ENCODE measurements at regions not wholly inside any gene's neighbourhood (a gene's known extent, or its start where the extent isn't known, plus 50 kb on each side); places are given as distances from the start of the nearest gene placed in this dataset.

DNA sequence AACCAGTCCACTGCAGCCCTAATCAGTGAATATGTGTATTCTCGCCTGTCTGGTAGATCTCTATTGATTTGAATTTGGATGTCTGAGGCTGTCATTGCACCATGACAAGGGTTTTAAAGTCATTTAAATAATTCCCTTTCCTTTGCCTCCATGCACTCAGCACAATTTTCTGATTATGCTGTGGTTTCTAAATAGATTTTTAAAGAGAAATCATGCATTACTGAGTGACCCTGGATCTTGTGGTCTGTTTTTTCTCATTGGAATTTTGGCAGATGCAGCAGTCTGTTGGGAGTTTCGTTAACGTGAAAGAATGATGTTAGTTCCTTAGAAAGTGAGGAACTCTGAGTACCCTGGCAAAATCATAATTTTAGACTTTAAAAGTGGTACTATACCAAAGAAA lies 396.0 kb downstream of the LRRC70 start:
- POLR2A ChIA-PET: no interaction called here
- Histone ChIP-seq H2AFZ (ENCODE audit: control insufficient read depth, low read depth, low read length) (no peak overlapping the region), H3K27ac (ENCODE audit: control insufficient read depth, insufficient read depth) (no peak overlapping the region), H3K4me2 (ENCODE audit: control insufficient read depth, insufficient read depth) (no peak overlapping the region), H3K9ac (ENCODE audit: control insufficient read depth, insufficient read depth, low read length) (no peak overlapping the region), H4K20me1 (ENCODE audit: control insufficient read depth, insufficient read depth) (no peaks in the 10 kb centered on the region), H3K79me2 (ENCODE audit: control insufficient read depth, insufficient read depth, low read length) (no peaks in the 10 kb centered on the region), H3K27me3 (replicated peaks in 1 of 2; ENCODE audit: control insufficient read depth in 2 of 2, insufficient read depth in 2 of 2, low read length in 1 of 2) (no peaks in the 10 kb centered on the region), H3K36me3 (ENCODE audit: control insufficient read depth in 2 of 2, insufficient read depth in 2 of 2, low read length in 1 of 2) (no peaks in the 10 kb centered on the region), H3K4me1 (ENCODE audit: control insufficient read depth, insufficient read depth, low read length) (no peaks in the 10 kb centered on the region), H3K4me3 (no peak overlapping the region), H3K9me3 (replicated peaks; ENCODE audit: control insufficient read depth, insufficient read depth, low read length) (no peaks in the 10 kb centered on the region)
- BruUV-seq (replicated peaks): no TSS peak
- no peak for ATAC-seq
- intact Hi-C loops (cut with micrococcal nuclease; ENCODE audit: unreplicated experiment) (no loop called here), in situ Hi-C loops (cut with MboI) (no loop called here)
- SMC1A ChIA-PET (ENCODE audit: uncharacterized antibody, unreplicated experiment): interaction anchor here (1.4 kb wide), 1 partner anchor 106 kb away, joined by 3 read pairs; no protein-coding TSS in a partner anchor
- TF ChIP-seq HDGF (IDR thresholded peaks at IDR 0.05): no peak
- CTCF ChIA-PET: no interaction called here
- RAD21 ChIA-PET (ENCODE audit: unreplicated experiment): no interaction called here
- no peak for DNase-seq (ENCODE audit: low read depth, low spot score)
- WGBS (ENCODE audit: insufficient coverage, insufficient replicate concordance, low lambda C conversion rate, missing lambda C conversion rate): 8% methylated on average over 3 of the region's 3 CpGs
- no peak for FAIRE-seq

DNA sequence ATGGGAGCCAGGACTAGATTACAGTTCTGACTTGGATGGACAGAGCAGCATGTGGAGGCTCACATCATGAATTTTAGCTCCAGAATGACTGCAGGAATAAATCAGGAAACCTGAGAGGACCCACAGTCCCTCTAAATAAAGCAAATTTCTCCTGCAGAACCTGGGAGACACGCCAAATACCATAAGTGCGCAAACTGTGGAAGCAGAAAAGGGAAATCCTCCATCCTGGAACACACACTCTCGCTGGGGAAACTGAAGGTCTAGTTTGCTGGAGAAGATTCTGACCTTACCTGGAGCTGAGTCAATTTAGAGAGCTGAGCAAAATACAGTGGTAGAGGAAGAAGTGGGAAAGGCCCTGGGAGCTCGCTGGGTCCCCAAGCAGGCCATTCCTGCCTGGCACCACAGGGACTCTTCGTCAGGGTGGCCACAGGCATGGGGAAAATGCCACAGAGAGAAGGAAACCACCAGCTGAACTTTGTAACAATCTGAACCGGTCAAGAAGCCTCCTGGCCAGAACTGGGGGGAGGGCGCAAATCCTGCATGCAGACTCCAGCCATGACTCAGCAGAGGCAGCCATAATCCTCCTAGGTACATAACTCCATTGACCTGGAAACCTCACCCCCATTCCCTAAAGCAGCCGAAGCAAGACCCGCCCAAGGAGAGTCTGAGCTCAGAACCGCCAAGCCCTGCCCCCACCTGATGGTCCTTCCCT lies 390.9 kb downstream of the LRRC70 start:
- no TSS peak for BruUV-seq (replicated peaks)
- intact Hi-C loops (cut with micrococcal nuclease; ENCODE audit: unreplicated experiment): no loop called here
- RAD21 ChIA-PET (ENCODE audit: unreplicated experiment): no interaction called here

More for the DNA sequence above, 390.9 kb downstream of the LRRC70 start:
- no peaks in the 10 kb centered on the region for H3K4me1 ChIP-seq (ENCODE audit: control insufficient read depth, insufficient read depth, low read length)
- no peak overlapping the region for H3K27ac ChIP-seq (ENCODE audit: control insufficient read depth, insufficient read depth)
- H3K9me3 ChIP-seq (replicated peaks; ENCODE audit: control insufficient read depth, insufficient read depth, low read length): no peaks in the 10 kb centered on the region
- no peaks in the 10 kb centered on the region for H3K79me2 ChIP-seq (ENCODE audit: control insufficient read depth, insufficient read depth, low read length)
- H3K9ac ChIP-seq (ENCODE audit: control insufficient read depth, insufficient read depth, low read length): no peak overlapping the region
- CTCF ChIA-PET: interaction anchor here (0.6 kb wide), 1 partner anchor 15 kb away, joined by 3 read pairs; no protein-coding TSS in a partner anchor
- no peaks in the 10 kb centered on the region for H4K20me1 ChIP-seq (ENCODE audit: control insufficient read depth, insufficient read depth)
- FAIRE-seq: no peak
- TF ChIP-seq, protein P1, sequence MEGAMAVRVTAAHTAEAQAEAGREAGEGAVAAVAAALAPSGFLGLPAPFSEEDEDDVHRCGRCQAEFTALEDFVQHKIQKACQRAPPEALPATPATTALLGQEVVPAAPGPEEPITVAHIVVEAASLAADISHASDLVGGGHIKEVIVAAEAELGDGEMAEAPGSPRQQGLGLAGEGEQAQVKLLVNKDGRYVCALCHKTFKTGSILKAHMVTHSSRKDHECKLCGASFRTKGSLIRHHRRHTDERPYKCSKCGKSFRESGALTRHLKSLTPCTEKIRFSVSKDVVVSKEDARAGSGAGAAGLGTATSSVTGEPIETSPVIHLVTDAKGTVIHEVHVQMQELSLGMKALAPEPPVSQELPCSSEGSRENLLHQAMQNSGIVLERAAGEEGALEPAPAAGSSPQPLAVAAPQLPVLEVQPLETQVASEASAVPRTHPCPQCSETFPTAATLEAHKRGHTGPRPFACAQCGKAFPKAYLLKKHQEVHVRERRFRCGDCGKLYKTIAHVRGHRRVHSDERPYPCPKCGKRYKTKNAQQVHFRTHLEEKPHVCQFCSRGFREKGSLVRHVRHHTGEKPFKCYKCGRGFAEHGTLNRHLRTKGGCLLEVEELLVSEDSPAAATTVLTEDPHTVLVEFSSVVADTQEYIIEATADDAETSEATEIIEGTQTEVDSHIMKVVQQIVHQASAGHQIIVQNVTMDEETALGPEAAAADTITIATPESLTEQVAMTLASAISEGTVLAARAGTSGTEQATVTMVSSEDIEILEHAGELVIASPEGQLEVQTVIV (IDR thresholded peaks at IDR 0.05; ENCODE audit: borderline replicate concordance, partially characterized antibody): no peak
- no peak for TF ChIP-seq WRNIP1 (IDR thresholded peaks at IDR 0.05; ENCODE audit: borderline replicate concordance, low read depth, low read length)
- TF ChIP-seq ZNF207 (IDR thresholded peaks at IDR 0.05; ENCODE audit: borderline replicate concordance): no peak
- no peak for TF ChIP-seq RUNX3 (IDR thresholded peaks at IDR 0.05; ENCODE audit: low read length)
- TF ChIP-seq, protein P2, sequence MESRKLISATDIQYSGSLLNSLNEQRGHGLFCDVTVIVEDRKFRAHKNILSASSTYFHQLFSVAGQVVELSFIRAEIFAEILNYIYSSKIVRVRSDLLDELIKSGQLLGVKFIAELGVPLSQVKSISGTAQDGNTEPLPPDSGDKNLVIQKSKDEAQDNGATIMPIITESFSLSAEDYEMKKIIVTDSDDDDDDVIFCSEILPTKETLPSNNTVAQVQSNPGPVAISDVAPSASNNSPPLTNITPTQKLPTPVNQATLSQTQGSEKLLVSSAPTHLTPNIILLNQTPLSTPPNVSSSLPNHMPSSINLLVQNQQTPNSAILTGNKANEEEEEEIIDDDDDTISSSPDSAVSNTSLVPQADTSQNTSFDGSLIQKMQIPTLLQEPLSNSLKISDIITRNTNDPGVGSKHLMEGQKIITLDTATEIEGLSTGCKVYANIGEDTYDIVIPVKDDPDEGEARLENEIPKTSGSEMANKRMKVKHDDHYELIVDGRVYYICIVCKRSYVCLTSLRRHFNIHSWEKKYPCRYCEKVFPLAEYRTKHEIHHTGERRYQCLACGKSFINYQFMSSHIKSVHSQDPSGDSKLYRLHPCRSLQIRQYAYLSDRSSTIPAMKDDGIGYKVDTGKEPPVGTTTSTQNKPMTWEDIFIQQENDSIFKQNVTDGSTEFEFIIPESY (IDR thresholded peaks at IDR 0.05): no peak
- no peak for TF ChIP-seq CBX5 (IDR thresholded peaks at IDR 0.05; ENCODE audit: low read depth)
- TF ChIP-seq, protein P3, sequence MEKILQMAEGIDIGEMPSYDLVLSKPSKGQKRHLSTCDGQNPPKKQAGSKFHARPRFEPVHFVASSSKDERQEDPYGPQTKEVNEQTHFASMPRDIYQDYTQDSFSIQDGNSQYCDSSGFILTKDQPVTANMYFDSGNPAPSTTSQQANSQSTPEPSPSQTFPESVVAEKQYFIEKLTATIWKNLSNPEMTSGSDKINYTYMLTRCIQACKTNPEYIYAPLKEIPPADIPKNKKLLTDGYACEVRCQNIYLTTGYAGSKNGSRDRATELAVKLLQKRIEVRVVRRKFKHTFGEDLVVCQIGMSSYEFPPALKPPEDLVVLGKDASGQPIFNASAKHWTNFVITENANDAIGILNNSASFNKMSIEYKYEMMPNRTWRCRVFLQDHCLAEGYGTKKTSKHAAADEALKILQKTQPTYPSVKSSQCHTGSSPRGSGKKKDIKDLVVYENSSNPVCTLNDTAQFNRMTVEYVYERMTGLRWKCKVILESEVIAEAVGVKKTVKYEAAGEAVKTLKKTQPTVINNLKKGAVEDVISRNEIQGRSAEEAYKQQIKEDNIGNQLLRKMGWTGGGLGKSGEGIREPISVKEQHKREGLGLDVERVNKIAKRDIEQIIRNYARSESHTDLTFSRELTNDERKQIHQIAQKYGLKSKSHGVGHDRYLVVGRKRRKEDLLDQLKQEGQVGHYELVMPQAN (conservative IDR thresholded peaks at IDR 0.05): no peak
- no peak for TF ChIP-seq CHD2 (IDR thresholded peaks at IDR 0.05; ENCODE audit: borderline replicate concordance, low read depth, low read length)
- no peak for TF ChIP-seq RELA (IDR thresholded peaks at IDR 0.05; ENCODE audit: borderline replicate concordance, partially characterized antibody)
- no peak for ATAC-seq
- 40% methylated on average over 10 of the region's 10 CpGs for WGBS (ENCODE audit: insufficient coverage, insufficient replicate concordance, low lambda C conversion rate, missing lambda C conversion rate)
- no peak for DNase-seq (ENCODE audit: low read depth, low spot score)
- H3K4me2 ChIP-seq (ENCODE audit: control insufficient read depth, insufficient read depth): no peak overlapping the region
- POLR2A ChIA-PET: no interaction called here
- in situ Hi-C loops (cut with MboI): no loop called here
- SMC1A ChIA-PET (ENCODE audit: uncharacterized antibody, unreplicated experiment): no interaction called here
- no peak overlapping the region for H3K4me3 ChIP-seq
- H3K36me3 ChIP-seq (ENCODE audit: control insufficient read depth in 2 of 2, insufficient read depth in 2 of 2, low read length in 1 of 2): no peaks in the 10 kb centered on the region
- no peaks in the 10 kb centered on the region for H3K27me3 ChIP-seq (replicated peaks in 1 of 2; ENCODE audit: control insufficient read depth in 2 of 2, insufficient read depth in 2 of 2, low read length in 1 of 2)
- H2AFZ ChIP-seq (ENCODE audit: control insufficient read depth, low read depth, low read length): no peak overlapping the region

Data from GM12878 (cell line).